HFFc6 (cell line): ENCODE measurements at regions not wholly inside any gene's neighbourhood (a gene's known extent, or its start where the extent isn't known, plus 50 kb on each side); places are given as distances from the start of the nearest gene placed in this dataset.
A peak's percentile ranks its signal among the peaks of the same experiment; 100 is the strongest.

Experiments
- DNase-seq: peaks from one replicate; pipeline ENCODE4 v3.0.0-alpha.2; 2018
- H3K27ac Mint-ChIP-seq: 2 replicates; pipeline ENCODE4 v1.8.0; 2020; ENCODE audit warnings: mild to moderate bottlenecking, mixed read lengths
- H3K27me3 Mint-ChIP-seq: 2 replicates; pipeline ENCODE4 v1.8.0; 2021; ENCODE audit warnings: mild to moderate bottlenecking, moderate library complexity, mixed read lengths; ENCODE audit not compliant: insufficient read depth
- H3K36me3 Mint-ChIP-seq: 2 replicates; pipeline ENCODE4 v1.8.0; 2021; ENCODE audit warnings: low read depth, mixed read lengths
- H3K4me1 Mint-ChIP-seq: 2 replicates; pipeline ENCODE4 v1.8.0; 2020; ENCODE audit warnings: low read depth, mixed read lengths
- H3K4me3 Mint-ChIP-seq: 2 replicates; pipeline ENCODE4 v1.8.0; 2020; ENCODE audit warnings: mild to moderate bottlenecking, moderate library complexity, mixed read lengths
- H3K9me3 Mint-ChIP-seq: 2 replicates; pipeline ENCODE4 v1.8.0; 2020; ENCODE audit warnings: mild to moderate bottlenecking, mixed read lengths
- TF ChIP-seq, protein P1 (sequence below): fragments of 200-600 bp; sonication (generic); IDR thresholded peaks from 2 replicates; pipeline ENCODE4 v1.5.0; 2021; ENCODE audit warnings: antibody characterized with exemption, mild to moderate bottlenecking

DNA sequence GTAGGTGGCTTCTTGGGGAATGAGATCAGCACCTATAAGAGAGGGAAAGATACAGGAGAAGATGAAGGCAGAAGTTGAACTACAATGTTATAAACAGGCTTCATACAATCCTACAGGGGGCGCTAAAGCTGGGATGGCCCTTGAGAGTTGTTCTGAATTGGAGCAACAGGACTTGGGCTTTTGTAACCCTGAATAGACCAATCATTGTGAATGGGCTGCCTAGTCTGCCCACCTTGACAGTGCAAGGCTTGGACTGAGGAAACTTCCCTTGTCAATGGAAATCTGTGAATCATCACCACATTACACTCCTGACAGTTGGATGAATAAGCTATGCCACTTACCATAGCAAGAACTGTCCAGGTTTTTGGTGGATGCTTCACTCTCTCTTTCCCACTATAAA, 306.1 kb downstream of the KCNC2 start:
- H3K27me3 Mint-ChIP-seq, result no peaks in the 10 kb centered on the region
- H3K27ac Mint-ChIP-seq, result no peak overlapping the region
- peaks cover 24% of the 10 kb centered on the region for H3K4me1 Mint-ChIP-seq
- no peaks in the 10 kb centered on the region for H3K36me3 Mint-ChIP-seq
- TF ChIP-seq, protein P1, sequence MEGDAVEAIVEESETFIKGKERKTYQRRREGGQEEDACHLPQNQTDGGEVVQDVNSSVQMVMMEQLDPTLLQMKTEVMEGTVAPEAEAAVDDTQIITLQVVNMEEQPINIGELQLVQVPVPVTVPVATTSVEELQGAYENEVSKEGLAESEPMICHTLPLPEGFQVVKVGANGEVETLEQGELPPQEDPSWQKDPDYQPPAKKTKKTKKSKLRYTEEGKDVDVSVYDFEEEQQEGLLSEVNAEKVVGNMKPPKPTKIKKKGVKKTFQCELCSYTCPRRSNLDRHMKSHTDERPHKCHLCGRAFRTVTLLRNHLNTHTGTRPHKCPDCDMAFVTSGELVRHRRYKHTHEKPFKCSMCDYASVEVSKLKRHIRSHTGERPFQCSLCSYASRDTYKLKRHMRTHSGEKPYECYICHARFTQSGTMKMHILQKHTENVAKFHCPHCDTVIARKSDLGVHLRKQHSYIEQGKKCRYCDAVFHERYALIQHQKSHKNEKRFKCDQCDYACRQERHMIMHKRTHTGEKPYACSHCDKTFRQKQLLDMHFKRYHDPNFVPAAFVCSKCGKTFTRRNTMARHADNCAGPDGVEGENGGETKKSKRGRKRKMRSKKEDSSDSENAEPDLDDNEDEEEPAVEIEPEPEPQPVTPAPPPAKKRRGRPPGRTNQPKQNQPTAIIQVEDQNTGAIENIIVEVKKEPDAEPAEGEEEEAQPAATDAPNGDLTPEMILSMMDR, result peak; percentile 63
- H3K4me3 Mint-ChIP-seq, result no peak overlapping the region
- no peaks in the 10 kb centered on the region for H3K9me3 Mint-ChIP-seq
- no peak for DNase-seq

DNA sequence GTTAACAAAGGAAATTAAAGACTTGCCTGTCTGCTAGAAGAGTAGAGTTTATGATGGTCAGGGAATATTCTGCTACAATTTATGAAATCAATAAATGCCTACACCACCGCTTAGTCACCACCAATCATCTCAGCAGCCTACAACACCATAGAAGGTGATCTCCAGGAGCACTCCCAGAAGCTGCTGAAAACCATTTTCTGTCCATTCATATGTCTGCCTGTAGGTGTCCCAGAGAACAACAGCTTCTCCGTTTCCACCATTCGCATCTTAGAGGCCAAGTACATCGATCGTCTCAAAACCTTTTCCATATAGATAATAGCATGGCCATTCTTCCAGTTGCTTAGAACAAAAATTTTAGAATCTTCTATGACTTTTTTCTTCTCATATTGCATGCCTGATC, 303.4 kb downstream of the KCNC2 start:
- TF ChIP-seq, protein P1, result no peak
- DNase-seq, result no peak
- H3K27ac Mint-ChIP-seq, result no peak overlapping the region
- no peaks in the 10 kb centered on the region for H3K36me3 Mint-ChIP-seq
- no peaks in the 10 kb centered on the region for H3K27me3 Mint-ChIP-seq
- H3K9me3 Mint-ChIP-seq, result no peaks in the 10 kb centered on the region
- no peak overlapping the region for H3K4me3 Mint-ChIP-seq
- peaks cover 12% of the 10 kb centered on the region for H3K4me1 Mint-ChIP-seq

DNA sequence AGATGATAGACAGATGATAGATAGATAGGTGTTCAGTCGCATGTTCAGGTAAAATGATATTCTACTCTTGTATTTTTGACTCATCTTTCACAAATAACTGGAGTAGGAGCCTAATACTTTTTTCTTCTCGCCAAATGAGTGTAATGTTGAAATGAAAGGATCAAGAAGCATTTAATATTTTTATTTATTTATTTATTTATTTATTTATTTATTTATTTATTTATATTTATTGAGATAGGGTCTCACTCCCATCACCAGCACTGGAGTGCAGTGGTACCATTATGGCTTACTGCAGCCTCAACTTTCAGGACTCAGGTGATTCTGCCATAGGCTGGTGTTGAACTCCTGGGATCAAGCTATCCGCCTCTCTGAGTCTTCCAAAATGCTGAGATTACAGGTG, 298.8 kb downstream of the KCNC2 start:
- Mint-ChIP-seq H3K4me1 (no peaks in the 10 kb centered on the region), H3K36me3 (no peaks in the 10 kb centered on the region), H3K27ac (no peak overlapping the region), H3K9me3 (no peaks in the 10 kb centered on the region), H3K27me3 (no peaks in the 10 kb centered on the region), H3K4me3 (no peak overlapping the region)
- no peak for DNase-seq
- TF ChIP-seq, protein P1, result no peak

DNA sequence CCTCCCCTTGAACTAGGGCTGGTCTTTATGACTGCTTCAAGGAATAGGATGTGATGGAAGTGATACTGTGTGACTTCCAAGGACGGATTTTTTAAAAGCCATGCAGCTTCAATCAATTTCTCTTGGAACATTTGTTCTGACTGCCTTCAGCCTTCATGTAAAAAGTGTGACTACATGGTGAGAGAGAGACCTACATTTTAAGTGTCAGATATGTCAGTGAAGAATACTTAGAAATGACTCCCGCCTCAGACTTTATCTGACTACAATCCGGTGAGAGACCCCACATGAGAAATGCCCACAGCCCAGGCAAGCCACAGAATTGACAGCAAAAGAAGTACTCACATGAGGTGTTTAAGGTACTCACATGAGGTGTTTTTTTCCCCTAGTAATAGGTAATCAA, 295.3 kb downstream of the KCNC2 start:
- no peaks in the 10 kb centered on the region for H3K27me3 Mint-ChIP-seq
- H3K4me3 Mint-ChIP-seq, result no peak overlapping the region
- TF ChIP-seq, protein P1, result no peak
- H3K36me3 Mint-ChIP-seq, result no peaks in the 10 kb centered on the region
- no peaks in the 10 kb centered on the region for H3K4me1 Mint-ChIP-seq
- no peak for DNase-seq
- H3K27ac Mint-ChIP-seq, result no peak overlapping the region
- no peaks in the 10 kb centered on the region for H3K9me3 Mint-ChIP-seq

DNA sequence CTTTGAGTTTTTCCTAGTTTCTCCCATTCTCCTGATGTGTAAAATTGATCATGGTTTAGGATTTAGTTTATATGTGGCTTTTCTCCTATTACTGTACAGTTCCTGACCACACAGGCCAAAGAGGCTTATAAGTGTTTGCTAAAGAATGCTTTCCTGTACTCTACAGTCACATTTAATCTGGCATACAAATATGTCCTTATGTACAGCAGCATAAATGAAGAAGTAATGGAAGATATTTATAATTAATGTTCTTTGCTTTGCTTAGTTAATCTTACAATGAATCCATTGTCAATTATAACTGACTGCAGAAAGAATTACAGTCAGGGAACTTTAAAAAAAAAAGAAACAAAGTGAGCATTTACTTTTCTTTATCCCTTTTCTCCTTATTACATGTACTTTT, 293.9 kb downstream of the KCNC2 start:
- H3K27ac Mint-ChIP-seq, result no peak overlapping the region
- H3K36me3 Mint-ChIP-seq, result no peaks in the 10 kb centered on the region
- no peak for DNase-seq
- no peaks in the 10 kb centered on the region for H3K9me3 Mint-ChIP-seq
- H3K27me3 Mint-ChIP-seq, result no peaks in the 10 kb centered on the region
- TF ChIP-seq, protein P1, result no peak
- H3K4me3 Mint-ChIP-seq, result no peak overlapping the region
- no peaks in the 10 kb centered on the region for H3K4me1 Mint-ChIP-seq

DNA sequence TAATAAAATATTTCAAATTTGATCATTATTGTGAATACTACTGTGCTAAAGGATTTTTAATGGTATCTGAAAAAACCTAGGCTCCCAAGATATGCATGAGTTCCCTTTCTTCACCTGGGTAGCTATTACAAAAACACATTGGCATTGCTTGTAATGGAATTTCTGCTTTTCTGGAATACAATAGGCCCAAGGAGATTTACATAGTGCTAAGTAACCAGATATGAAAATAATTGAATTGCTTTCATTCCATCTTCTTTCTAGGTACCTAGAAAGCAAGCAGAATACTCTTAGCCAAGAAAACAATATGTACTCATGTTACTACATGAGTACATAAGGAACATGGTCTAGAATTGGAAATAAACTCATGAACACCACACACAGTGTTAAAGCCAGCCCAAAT, 291.9 kb downstream of the KCNC2 start:
- H3K36me3 Mint-ChIP-seq, result no peaks in the 10 kb centered on the region
- H3K4me3 Mint-ChIP-seq, result no peak overlapping the region
- H3K27ac Mint-ChIP-seq, result no peak overlapping the region
- no peak for DNase-seq
- no peaks in the 10 kb centered on the region for H3K9me3 Mint-ChIP-seq
- H3K4me1 Mint-ChIP-seq, result no peaks in the 10 kb centered on the region
- no peaks in the 10 kb centered on the region for H3K27me3 Mint-ChIP-seq
- TF ChIP-seq, protein P1, result no peak
